ENCODE measurements at regions not wholly inside any gene's neighbourhood (a gene's known extent, or its start where the extent isn't known, plus 50 kb on each side); places are given as distances from the start of the nearest gene placed in this dataset.
"Not testable (repeated sequence)": the region's sequence is repeated elsewhere in the genome, so short reads cannot be mapped to it uniquely, and the experiment has no call there.

GRCh38 chr21:18741954-18742353, 338.4 kb upstream of the TMPRSS15 start:
- Mint-ChIP-seq H3K9me3 (peaks cover 0 to 26% (median 3%) of the 10 kb centered on the region in 5 donors), H3K27ac (no peak overlapping the region), H3K36me3 (no peaks in the 10 kb centered on the region), H3K4me3 (no peak overlapping the region), H3K27me3 (no peaks in the 10 kb centered on the region), H3K4me1 (no peaks in the 10 kb centered on the region)
- Histone ChIP-seq H3K36me3 (ENCODE audit: insufficient read depth, low read length) (no peaks in the 10 kb centered on the region), H3K9me3 (ENCODE audit: low read length) (no peaks in the 10 kb centered on the region), H3K4me1 (ENCODE audit: insufficient read depth, low read length) (no peaks in the 10 kb centered on the region), H3K27ac (ENCODE audit: low read depth, low read length) (no peak overlapping the region), H3K4me3 (ENCODE audit: low read length) (no peak overlapping the region), H3K27me3 (ENCODE audit: insufficient read depth, low read length, poor library complexity, severe bottlenecking) (no peaks in the 10 kb centered on the region)
- ChIA-PET POLR2A (no interaction called here), CTCF (no interaction called here)
- no peak for DNase-seq

DNA sequence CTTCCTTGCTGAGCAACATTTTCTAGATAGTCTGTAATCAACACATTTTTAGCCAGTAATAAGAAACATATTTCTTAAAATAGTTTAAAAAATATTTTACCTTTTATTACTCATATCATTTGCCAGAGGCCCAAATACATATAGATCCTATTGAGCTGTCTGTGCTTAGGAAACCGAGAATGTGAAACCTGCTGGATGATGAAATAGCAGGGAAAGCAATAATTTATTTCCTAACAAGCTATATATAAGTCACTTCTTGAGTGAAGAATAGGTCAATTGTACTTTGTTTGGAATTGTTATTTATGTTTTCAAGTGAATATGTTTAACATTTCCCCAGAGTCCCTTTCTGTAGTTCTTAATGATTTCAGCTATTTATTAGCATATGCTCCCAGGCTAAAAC, 339.9 kb upstream of the TMPRSS15 start:
- Histone ChIP-seq H3K4me3 (ENCODE audit: low read length) (no peak overlapping the region), H3K9me3 (ENCODE audit: low read length) (no peaks in the 10 kb centered on the region), H3K27me3 (ENCODE audit: insufficient read depth, low read length, poor library complexity, severe bottlenecking) (no peaks in the 10 kb centered on the region), H3K36me3 (ENCODE audit: insufficient read depth, low read length) (no peaks in the 10 kb centered on the region), H3K27ac (ENCODE audit: low read depth, low read length) (no peak overlapping the region), H3K4me1 (ENCODE audit: insufficient read depth, low read length) (no peaks in the 10 kb centered on the region)
- no peak overlapping the region for H3K4me3 Mint-ChIP-seq
- DNase-seq, result no peak
- H3K27ac Mint-ChIP-seq, result no peak overlapping the region
- H3K4me1 Mint-ChIP-seq, result no peaks in the 10 kb centered on the region
- ChIA-PET POLR2A (no interaction called here), CTCF (no interaction called here)
- no peaks in the 10 kb centered on the region for H3K36me3 Mint-ChIP-seq
- H3K9me3 Mint-ChIP-seq, result peaks cover 0 to 24% (median 3%) of the 10 kb centered on the region in 5 donors
- H3K27me3 Mint-ChIP-seq, result no peaks in the 10 kb centered on the region

DNA sequence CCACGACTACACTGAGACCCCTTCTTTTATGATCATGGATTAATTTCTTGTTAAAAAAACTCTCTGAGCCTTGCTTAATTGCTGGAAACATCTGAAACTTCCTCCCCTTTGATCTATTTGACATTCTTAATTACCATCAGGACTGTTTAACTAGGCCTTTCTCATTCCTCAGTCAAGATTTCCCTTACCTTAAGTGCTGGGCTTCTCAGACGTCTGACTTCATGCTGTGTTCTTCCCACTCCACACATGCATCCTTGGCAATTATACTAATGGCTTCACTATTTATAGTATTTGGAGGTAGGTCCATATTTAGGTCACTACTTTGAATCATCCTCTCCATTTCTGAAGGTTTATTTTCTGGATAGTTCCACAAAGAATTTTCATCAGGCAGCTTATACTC, 341.3 kb upstream of the TMPRSS15 start:
- CTCF ChIA-PET, result no interaction called here
- Mint-ChIP-seq H3K4me3 (no peak overlapping the region), H3K9me3 (peaks cover 1 to 24% (median 4%) of the 10 kb centered on the region in 5 donors), H3K36me3 (no peaks in the 10 kb centered on the region), H3K27ac (no peak overlapping the region), H3K4me1 (no peaks in the 10 kb centered on the region), H3K27me3 (no peaks in the 10 kb centered on the region)
- H3K4me3 ChIP-seq (ENCODE audit: low read length), result no peak overlapping the region
- H3K27me3 ChIP-seq (ENCODE audit: insufficient read depth, low read length, poor library complexity, severe bottlenecking), result no peaks in the 10 kb centered on the region
- no peak for DNase-seq
- POLR2A ChIA-PET, result no interaction called here
- H3K36me3 ChIP-seq (ENCODE audit: insufficient read depth, low read length), result no peaks in the 10 kb centered on the region
- no peaks in the 10 kb centered on the region for H3K4me1 ChIP-seq (ENCODE audit: insufficient read depth, low read length)
- H3K27ac ChIP-seq (ENCODE audit: low read depth, low read length), result no peak overlapping the region
- no peaks in the 10 kb centered on the region for H3K9me3 ChIP-seq (ENCODE audit: low read length)

DNA sequence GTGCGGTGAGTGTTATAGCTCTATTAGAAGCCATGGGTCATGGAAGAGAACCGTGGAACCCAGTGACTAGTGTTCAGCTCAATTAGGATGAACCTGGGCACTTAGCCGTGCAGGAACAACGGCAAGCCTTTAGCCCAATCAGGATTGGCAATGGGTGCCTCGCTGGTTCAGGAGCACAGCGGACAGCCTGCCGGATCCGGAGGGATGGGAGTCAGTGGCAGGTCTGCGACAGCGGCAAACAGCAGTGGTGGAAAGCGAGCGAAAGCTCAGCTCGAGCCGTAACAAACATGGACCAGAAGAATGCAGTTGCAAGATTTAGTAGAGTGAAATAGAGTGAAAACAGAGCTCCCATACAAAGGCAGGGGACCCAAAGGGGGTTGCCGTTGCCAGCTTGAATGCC, 349.3 kb upstream of the TMPRSS15 start:
- H3K27me3 Mint-ChIP-seq; H3K27me3 ChIP-seq (ENCODE audit: insufficient read depth, low read length, poor library complexity, severe bottlenecking); H3K36me3 Mint-ChIP-seq; H3K27ac Mint-ChIP-seq; H3K4me1 Mint-ChIP-seq; H3K4me1 ChIP-seq (ENCODE audit: insufficient read depth, low read length); H3K4me3 Mint-ChIP-seq; DNase-seq; H3K4me3 ChIP-seq (ENCODE audit: low read length); H3K36me3 ChIP-seq (ENCODE audit: insufficient read depth, low read length); H3K9me3 ChIP-seq (ENCODE audit: low read length); POLR2A ChIA-PET; CTCF ChIA-PET; H3K27ac ChIP-seq (ENCODE audit: low read depth, low read length): not testable (repeated sequence)
- H3K9me3 Mint-ChIP-seq, result peaks cover 4 to 14% (median 6%) of the 10 kb centered on the region in 5 donors

DNA sequence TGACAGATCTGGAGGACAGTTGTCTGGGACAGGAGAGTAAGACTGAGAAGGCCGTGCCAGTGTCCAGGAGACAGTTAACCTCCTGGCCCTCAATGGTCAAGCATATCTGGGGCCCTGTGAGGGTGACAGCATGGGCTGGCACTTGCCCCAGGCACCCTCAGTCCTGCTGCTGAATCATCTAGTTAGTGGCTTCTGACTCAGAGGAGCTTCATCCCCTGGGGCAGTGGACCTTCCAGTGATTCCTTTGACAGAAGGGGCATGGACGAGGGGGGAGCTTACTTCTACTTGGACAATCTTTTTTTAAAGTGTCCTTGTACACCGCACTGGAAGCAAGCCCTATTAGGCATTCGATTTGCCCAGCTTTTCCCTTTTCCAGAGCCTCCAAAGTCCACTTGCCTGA, 352.7 kb upstream of the TMPRSS15 start:
- CTCF ChIA-PET; H3K4me1 ChIP-seq (ENCODE audit: insufficient read depth, low read length); H3K4me1 Mint-ChIP-seq; H3K4me3 Mint-ChIP-seq; H3K36me3 Mint-ChIP-seq; H3K27ac Mint-ChIP-seq; H3K27me3 Mint-ChIP-seq; POLR2A ChIA-PET; H3K9me3 Mint-ChIP-seq; H3K27ac ChIP-seq (ENCODE audit: low read depth, low read length); DNase-seq; H3K36me3 ChIP-seq (ENCODE audit: insufficient read depth, low read length); H3K27me3 ChIP-seq (ENCODE audit: insufficient read depth, low read length, poor library complexity, severe bottlenecking); H3K9me3 ChIP-seq (ENCODE audit: low read length); H3K4me3 ChIP-seq (ENCODE audit: low read length): not testable (repeated sequence)

GRCh38 chr21:18759267-18759666, 355.7 kb upstream of the TMPRSS15 start:
- POLR2A ChIA-PET, result no interaction called here

GRCh38 chr21:18759751-18760161, 356.2 kb upstream of the TMPRSS15 start:
- Mint-ChIP-seq H3K4me3 (no peak overlapping the region), H3K4me1 (no peaks in the 10 kb centered on the region), H3K36me3 (peaks cover 0 to 3% (median 0%) of the 10 kb centered on the region in 3 donors), H3K27me3 (no peaks in the 10 kb centered on the region), H3K27ac (no peak overlapping the region), H3K9me3 (peaks cover 0 to 14% (median 8%) of the 10 kb centered on the region in 5 donors)
- DNase-seq, result no peak
- POLR2A ChIA-PET, result no interaction called here
- Histone ChIP-seq H3K27me3 (ENCODE audit: insufficient read depth, low read length, poor library complexity, severe bottlenecking) (no peaks in the 10 kb centered on the region), H3K9me3 (ENCODE audit: low read length) (no peaks in the 10 kb centered on the region), H3K36me3 (ENCODE audit: insufficient read depth, low read length) (no peaks in the 10 kb centered on the region), H3K4me1 (ENCODE audit: insufficient read depth, low read length) (no peaks in the 10 kb centered on the region), H3K4me3 (ENCODE audit: low read length) (no peak overlapping the region), H3K27ac (ENCODE audit: low read depth, low read length) (no peak overlapping the region)
- CTCF ChIA-PET, result no interaction called here

More at GRCh38 chr21:18759267-18759666, 355.7 kb upstream of the TMPRSS15 start:
- Mint-ChIP-seq H3K4me1 (no peaks in the 10 kb centered on the region), H3K27ac (no peak overlapping the region), H3K27me3 (no peaks in the 10 kb centered on the region), H3K4me3 (no peak overlapping the region), H3K9me3 (peaks cover 0 to 14% (median 8%) of the 10 kb centered on the region in 5 donors), H3K36me3 (peaks cover 0 to 3% (median 0%) of the 10 kb centered on the region in 3 donors)
- Histone ChIP-seq H3K36me3 (ENCODE audit: insufficient read depth, low read length) (no peaks in the 10 kb centered on the region), H3K4me3 (ENCODE audit: low read length) (no peak overlapping the region), H3K9me3 (ENCODE audit: low read length) (no peaks in the 10 kb centered on the region), H3K27ac (ENCODE audit: low read depth, low read length) (no peak overlapping the region), H3K27me3 (ENCODE audit: insufficient read depth, low read length, poor library complexity, severe bottlenecking) (no peaks in the 10 kb centered on the region), H3K4me1 (ENCODE audit: insufficient read depth, low read length) (no peaks in the 10 kb centered on the region)
- DNase-seq, result no peak
- CTCF ChIA-PET, result no interaction called here

- ChIA-PET CTCF (no interaction called here), POLR2A (no interaction called here)
- no peaks in the 10 kb centered on the region for H3K9me3 ChIP-seq (ENCODE audit: low read length)
- no peaks in the 10 kb centered on the region for H3K36me3 ChIP-seq (ENCODE audit: insufficient read depth, low read length)
- no peaks in the 10 kb centered on the region for H3K4me1 ChIP-seq (ENCODE audit: insufficient read depth, low read length)
- DNase-seq, result no peak
- H3K27ac ChIP-seq (ENCODE audit: low read depth, low read length), result no peak overlapping the region
- no peak overlapping the region for H3K4me3 ChIP-seq (ENCODE audit: low read length)
- Mint-ChIP-seq H3K9me3 (peaks cover 0 to 14% (median 8%) of the 10 kb centered on the region in 5 donors), H3K27me3 (peaks cover 0 to 1% of the 10 kb centered on the region in 2 donors), H3K4me3 (no peak overlapping the region), H3K4me1 (no peaks in the 10 kb centered on the region), H3K27ac (no peak overlapping the region), H3K36me3 (peaks cover 0 to 3% (median 0%) of the 10 kb centered on the region in 3 donors)
- H3K27me3 ChIP-seq (ENCODE audit: insufficient read depth, low read length, poor library complexity, severe bottlenecking), result no peaks in the 10 kb centered on the region
These were observed 356.7 kb upstream of the TMPRSS15 start for GRCh38 chr21:18760247-18760646.

DNA sequence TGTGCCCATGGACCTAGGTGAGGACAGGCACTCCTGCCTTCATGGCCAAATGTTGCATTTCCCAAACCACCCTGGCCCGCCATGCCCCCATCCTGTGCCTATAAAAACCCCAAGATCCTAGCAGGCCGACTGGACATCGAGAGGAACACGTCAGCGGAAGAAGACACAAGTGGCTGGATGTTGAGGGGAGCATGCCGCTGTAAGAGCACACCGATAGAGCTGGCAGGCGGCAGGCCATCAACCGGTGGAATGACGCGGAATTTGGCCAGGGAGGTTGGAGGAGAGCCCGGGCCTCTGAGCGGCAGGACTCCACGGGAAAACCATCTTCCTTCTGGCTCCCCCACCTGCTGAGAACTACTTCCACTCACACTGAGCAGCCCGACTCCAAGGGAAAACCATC, 361.1 kb upstream of the TMPRSS15 start:
- H3K4me1 ChIP-seq (ENCODE audit: insufficient read depth, low read length), result no peaks in the 10 kb centered on the region
- H3K9me3 Mint-ChIP-seq, result peaks cover 3 to 19% (median 6%) of the 10 kb centered on the region in 5 donors
- H3K4me3 Mint-ChIP-seq, result no peak overlapping the region
- DNase-seq, result no peak
- ChIA-PET POLR2A (no interaction called here), CTCF (no interaction called here)
- H3K36me3 Mint-ChIP-seq, result peaks cover 0 to 3% (median 0%) of the 10 kb centered on the region in 3 donors
- H3K27me3 ChIP-seq (ENCODE audit: insufficient read depth, low read length, poor library complexity, severe bottlenecking), result no peaks in the 10 kb centered on the region
- no peak overlapping the region for H3K27ac Mint-ChIP-seq
- H3K36me3 ChIP-seq (ENCODE audit: insufficient read depth, low read length), result no peaks in the 10 kb centered on the region
- H3K27ac ChIP-seq (ENCODE audit: low read depth, low read length), result no peak overlapping the region
- H3K27me3 Mint-ChIP-seq, result peaks cover 0 to 1% of the 10 kb centered on the region in 2 donors
- no peak overlapping the region for H3K4me3 ChIP-seq (ENCODE audit: low read length)
- no peaks in the 10 kb centered on the region for H3K4me1 Mint-ChIP-seq
- H3K9me3 ChIP-seq (ENCODE audit: low read length), result no peaks in the 10 kb centered on the region
